Right ventricle myocardium inferior (tissue), 1 donor: ENCODE measurements at regions not wholly inside any gene's neighbourhood (a gene's known extent, or its start where the extent isn't known, plus 50 kb on each side); places are given as distances from the start of the nearest gene placed in this dataset.

ENCODE experiments used
- ATAC-seq: fragments of 200-7000 bp; cut with Tn5 transposase; one replicate; pipeline ENCODE4 v1.9.1; 2020; ENCODE audit warnings: mild to moderate bottlenecking, moderate library complexity
- DNase-seq: peaks from one replicate; pipeline ENCODE4 v3.0.0; 2021; ENCODE audit errors: missing footprints
- intact Hi-C: fragments of 100-400 bp; cut with DNase I; formaldehyde crosslinking; loops from one replicate; pipeline ENCODE4 v1.11.0; 2022
- donor health status: DM: no; HTN: yes; CAD: no; lungs with severe emphysema.

- intact Hi-C loops, result loop anchor here (5.0 to 10.0 kb wide), 2 partner anchors 59 to 96 kb away; no protein-coding TSS in a partner anchor
- ATAC-seq, result no peak
- DNase-seq, result no peak
Measured at GRCh38 chr3:187618722-187619121, 51.5 kb downstream of the SST start.

DNA sequence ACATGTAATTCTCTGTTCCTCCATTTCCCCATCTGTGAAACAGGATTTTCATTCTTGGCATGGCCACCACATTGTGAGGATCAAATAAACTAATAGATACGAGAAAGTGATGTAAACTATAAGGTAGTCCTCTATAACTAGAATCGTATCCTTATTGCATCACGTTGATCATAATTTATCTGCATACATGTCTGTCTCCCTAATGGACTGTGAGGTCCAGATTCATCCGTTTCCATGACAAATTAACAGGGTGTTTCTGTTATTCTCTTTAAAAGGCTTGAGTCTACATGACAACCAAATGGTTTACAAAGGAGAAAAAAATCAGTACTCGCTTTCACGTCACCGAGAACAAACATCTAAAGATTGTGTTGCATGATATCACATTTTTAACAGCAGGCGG is 53.0 kb downstream of the SST start:
- ATAC-seq (no peak), DNase-seq (no peak)
- intact Hi-C loops, result loop anchor here (5.0 to 10.0 kb wide), 2 partner anchors 60 to 98 kb away; no protein-coding TSS in a partner anchor

DNA sequence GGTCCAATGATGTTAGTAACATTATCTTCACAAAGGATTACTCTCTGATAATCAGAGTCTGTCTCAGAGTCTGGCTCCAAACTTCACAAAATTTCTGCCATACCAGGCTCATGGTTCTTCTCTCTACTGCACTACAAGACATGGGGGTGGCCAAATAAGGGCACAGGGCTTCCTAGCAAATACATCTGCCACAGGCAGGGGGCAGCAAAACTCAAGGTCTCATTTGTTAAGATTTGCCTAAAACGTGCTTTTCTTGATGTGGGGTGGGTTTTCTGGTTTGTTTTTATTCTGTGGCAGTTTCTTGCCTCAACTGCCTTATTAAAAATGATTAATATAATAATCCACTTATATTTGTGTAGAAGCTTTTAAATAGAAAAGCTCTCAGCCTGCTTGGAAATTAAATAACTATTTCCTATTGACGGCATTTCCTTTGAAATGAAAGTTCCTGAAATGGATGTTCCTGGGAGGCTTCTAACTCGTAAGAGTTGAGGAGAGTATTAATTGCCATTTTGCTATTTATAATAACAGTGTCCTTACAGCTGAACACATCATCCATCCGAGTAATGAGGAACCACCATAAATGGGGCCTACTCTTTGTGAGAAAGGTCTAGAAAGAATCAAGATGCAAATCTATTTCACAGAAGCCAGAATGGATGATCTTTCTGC is 53.8 kb downstream of the SST start:
- ATAC-seq, result no peak
- peak; percentile 68 for DNase-seq
- intact Hi-C loops, result loop anchor here (5.0 to 10.0 kb wide), 2 partner anchors 61 to 98 kb away; no protein-coding TSS in a partner anchor

GRCh38 chr3:187615630-187616029 is 54.6 kb downstream of the SST start:
- ATAC-seq (no peak), DNase-seq (no peak)
- intact Hi-C loops, result loop anchor here (5.0 to 10.0 kb wide), 2 partner anchors 62 to 99 kb away; no protein-coding TSS in a partner anchor

- ATAC-seq (no peak), DNase-seq (no peak)
- intact Hi-C loops, result loop anchor here (10.0 kb wide), 1 partner anchor 102 kb away; no protein-coding TSS in a partner anchor
Measured at GRCh38 chr3:187612656-187613055, 57.5 kb downstream of the SST start.

- intact Hi-C loops, result loop anchor here (10.0 kb wide), 1 partner anchor 104 kb away; no protein-coding TSS in a partner anchor
- no peak for DNase-seq
- no peak for ATAC-seq
Measured at GRCh38 chr3:187610981-187611511, 59.1 kb downstream of the SST start.

DNA sequence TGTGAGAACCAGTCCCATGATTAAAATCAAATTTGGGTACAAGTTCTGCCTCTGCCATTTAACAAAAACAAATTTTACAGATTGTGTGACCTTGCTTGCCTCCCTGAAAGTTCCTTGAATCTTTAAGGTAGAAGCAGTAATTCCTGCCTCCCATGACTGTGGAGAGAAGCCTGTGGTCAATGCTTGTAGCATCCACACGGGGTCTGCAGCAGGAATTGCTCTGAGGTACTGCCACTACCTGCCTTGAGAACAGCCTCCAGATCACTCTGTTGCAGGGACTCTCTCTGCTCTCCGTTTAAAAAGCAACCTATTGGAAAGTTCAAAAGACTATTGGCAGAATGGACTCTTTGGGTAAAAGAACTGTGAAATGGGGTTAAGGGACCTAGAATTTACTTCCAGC is 75.9 kb downstream of the SST start:
- intact Hi-C loops, result no loop called here
- DNase-seq (no peak), ATAC-seq (no peak)

GRCh38 chr3:187593451-187593850 is 76.7 kb downstream of the SST start:
- no peak for ATAC-seq
- DNase-seq, result no peak
- intact Hi-C loops, result no loop called here

GRCh38 chr3:187590861-187591576 is 79.2 kb downstream of the SST start:
- DNase-seq, result no peak
- no peak for ATAC-seq
- intact Hi-C loops, result no loop called here

GRCh38 chr3:187587076-187587475 is 83.1 kb downstream of the SST start:
- DNase-seq, result no peak
- intact Hi-C loops, result no loop called here

DNA sequence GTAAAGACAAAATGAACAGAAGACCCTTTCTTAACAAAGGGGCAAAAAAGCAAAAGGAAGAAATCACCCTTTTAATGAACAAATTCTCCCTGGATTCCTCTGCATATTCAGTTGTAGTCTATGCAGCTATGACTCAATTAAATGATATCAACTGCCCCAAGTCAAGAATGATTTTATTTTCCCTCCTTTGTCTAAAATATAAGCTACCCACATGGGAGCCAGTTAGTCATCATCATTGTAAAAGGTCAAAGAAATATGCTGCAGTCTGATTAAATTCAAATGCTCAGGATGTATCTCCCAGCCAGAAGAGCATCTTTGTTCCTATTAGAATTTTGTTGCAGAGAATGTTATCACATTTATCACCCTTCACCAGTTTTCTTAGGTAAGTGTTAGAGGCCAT is 84.0 kb downstream of the SST start:
- intact Hi-C loops, result no loop called here
- DNase-seq (no peak), ATAC-seq (no peak)

More at GRCh38 chr3:187587076-187587475, 83.1 kb downstream of the SST start:
- ATAC-seq, result no peak

GRCh38 chr3:187572441-187572840 is 97.8 kb downstream of the SST start:
- ATAC-seq (no peak), DNase-seq (no peak)
- intact Hi-C loops, result no loop called here

DNA sequence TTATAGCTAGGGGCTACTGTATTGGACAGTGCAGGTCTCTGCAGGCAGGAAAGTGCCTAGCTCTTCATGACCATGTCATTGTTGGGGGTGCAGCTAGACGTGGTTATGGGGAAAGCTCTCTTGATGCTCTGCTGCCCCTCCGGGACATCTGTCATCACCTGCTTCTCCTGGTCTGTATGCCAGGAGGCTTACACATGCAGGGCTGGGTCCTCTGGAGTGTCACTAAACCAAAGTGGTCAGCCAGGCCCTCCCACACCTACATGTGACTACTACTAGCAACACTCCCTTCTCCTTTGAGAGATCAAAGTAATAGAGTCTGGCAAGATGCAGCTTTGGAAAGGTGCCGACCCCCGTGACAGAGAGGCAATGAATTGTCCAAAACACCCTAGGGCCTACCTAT is 98.5 kb downstream of the SST start:
- no peak for DNase-seq
- ATAC-seq, result no peak
- intact Hi-C loops, result no loop called here

GRCh38 chr3:187570776-187571175 is 99.4 kb downstream of the SST start:
- ATAC-seq, result no peak

DNA sequence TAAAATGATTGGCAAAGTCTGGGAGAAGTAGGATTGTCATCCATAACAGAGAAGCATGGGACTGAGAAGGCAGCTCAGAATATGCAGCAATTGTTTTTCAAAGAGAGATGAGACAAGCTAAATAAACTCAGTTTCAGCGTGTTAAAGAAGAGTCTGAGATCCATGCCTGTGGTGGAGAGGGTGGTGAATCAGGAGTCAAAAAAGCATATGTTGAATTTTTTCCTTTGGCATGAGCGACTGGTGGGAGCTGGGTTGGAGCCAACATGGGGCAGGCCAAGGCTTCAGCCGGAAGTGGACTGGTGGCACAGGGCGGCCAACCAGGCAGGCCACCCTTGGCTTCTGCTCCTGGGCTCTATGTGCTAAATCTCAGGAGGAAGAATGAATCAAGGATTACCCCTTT is 102.0 kb downstream of the SST start:
- DNase-seq, result no peak

More at GRCh38 chr3:187570776-187571175, 99.4 kb downstream of the SST start:
- DNase-seq, result no peak
- intact Hi-C loops, result no loop called here

GRCh38 chr3:187567661-187568121 is 102.5 kb downstream of the SST start:
- intact Hi-C loops, result no loop called here
- no peak for ATAC-seq

More for the DNA sequence above, 102.0 kb downstream of the SST start:
- intact Hi-C loops, result no loop called here
- ATAC-seq, result no peak

GRCh38 chr3:187567021-187567420 is 103.2 kb downstream of the SST start:
- intact Hi-C loops, result no loop called here
- DNase-seq, result no peak
- ATAC-seq, result no peak

More at GRCh38 chr3:187567661-187568121, 102.5 kb downstream of the SST start:
- DNase-seq, result no peak

GRCh38 chr3:187565701-187566100 is 104.5 kb downstream of the SST start:
- DNase-seq (no peak), ATAC-seq (no peak)
- intact Hi-C loops, result no loop called here

DNA sequence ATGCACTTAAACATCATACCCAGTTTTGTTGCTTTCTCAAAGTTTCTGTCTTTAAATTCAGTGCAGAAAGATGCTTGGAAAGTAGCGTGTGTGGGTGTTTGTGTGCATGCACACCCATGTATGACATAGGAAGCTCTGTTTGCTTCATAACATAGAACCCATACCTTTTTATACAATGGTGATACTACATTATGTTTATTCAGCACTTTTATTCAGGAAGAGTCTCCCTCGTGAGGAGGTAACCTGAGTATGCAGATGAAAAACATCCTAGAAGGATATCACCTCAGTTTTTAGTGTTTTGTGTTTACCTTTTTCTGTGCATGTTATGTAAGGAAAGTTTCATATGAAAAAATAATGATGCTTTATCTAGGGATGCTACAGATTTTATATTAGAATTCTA is 111.2 kb downstream of the SST start:
- intact Hi-C loops, result no loop called here
- no peak for ATAC-seq
- no peak for DNase-seq

- ATAC-seq (no peak), DNase-seq (no peak)
- intact Hi-C loops, result no loop called here
Measured at GRCh38 chr3:187551416-187551815, 118.8 kb downstream of the SST start.
